ENCODE measurements at regions not wholly inside any gene's neighbourhood (a gene's known extent, or its start where the extent isn't known, plus 50 kb on each side); places are given as distances from the start of the nearest gene placed in this dataset.
"Not testable (repeated sequence)": the region's sequence is repeated elsewhere in the genome, so short reads cannot be mapped to it uniquely, and the experiment has no call there.

DNA sequence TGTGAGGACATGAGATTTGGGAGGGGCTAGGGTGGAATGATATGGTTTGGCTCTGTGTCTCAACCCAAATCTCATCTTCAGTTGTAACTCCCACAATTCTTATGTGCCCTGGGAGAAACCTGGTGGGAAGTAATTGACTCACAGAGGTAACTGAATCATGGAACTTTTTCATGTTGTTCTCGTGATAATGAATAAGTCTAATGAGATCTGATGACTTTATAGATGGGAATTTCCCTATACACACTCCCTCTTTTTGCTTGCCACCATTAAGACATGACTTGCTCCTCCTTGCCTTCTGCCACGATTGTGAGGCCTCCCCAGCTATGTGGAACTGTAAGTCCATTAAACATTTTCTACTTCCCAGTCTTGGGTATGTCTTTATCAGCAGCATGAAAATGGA lies 253.2 kb upstream of the GK2 start:
- no peak for DNase-seq

DNA sequence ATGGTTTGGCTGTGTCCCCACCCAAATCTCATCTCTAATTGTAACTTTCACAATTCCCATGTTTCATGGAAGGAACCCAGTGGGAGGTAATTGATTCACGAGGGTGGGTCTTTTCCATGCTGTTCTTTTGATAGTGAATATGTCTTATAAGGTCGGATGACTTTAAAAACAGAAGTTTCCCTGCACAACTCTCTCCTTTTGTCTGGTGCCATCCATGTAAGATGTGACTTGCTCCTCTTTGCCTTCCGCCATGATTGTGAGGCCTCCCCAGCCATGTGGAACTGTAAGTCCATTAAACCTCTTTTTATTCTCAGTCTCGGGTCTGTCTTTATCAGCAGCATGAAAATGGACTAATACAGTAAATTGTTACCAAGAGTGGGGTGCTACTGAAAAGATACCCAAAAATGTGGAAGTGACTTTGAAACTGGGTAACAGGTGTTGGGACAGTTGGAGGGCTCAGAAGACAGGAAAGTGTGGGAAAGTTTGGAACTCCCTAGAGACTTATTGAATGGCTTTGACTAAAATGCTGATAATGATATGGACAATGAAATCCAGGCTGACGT lies 251.4 kb upstream of the GK2 start:
- not testable (repeated sequence) for DNase-seq

DNA sequence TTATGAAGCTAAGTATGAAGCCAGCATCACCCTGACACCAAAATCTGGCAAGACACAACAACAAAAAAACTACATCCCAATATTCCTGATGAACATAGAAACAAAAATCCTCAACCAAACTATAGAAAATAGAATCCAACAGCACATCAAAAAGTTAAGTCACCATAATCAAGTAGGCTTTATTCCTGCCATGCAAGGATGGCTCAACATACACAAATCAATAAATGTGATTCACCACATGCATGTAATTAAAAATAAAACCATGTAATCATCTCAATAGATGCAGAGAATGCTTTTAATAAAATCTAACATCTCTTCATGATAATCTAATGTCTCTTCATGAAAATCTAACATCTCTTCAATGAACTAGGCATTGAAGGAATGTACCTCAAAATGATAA lies 249.4 kb upstream of the GK2 start:
- DNase-seq = no peak

DNA sequence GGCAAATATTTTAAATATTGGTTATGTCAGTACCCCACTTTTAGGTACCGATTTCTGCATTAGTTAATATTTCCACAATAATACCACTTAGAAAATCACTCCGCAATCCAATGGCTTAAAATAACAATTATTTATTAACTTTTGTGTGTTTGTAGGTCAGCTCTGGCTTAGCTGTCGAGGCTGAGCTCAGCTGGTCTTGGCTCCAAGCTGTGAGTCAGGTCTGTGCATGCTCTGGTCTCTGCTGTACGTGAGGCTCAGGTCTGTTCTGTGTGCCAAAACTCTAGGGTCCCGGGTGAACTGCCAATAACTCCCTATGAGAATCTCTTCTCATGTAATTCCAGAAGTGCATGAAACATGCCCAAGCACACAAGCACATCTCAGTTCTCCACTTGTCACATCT lies 245.8 kb upstream of the GK2 start:
- DNase-seq = no peak

DNA sequence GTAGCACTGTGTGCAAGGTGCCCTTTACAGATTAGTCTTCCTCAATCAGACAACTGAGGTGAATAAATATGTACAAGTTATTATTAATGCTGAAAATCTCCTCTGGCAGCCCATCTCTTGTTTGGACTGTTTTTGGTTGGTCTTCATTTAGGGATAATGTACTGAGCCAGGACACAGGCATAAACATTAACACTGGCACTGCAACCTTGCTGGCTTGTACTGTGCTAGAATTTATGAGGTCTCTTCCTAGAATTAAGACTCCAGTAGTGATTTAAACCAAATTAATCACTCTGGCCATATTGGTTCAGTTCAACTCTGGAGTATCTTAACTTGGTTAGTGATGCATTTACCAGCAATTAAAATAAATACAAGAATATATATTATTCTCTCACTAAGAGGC lies 244.7 kb upstream of the GK2 start:
- DNase-seq = no peak

DNA sequence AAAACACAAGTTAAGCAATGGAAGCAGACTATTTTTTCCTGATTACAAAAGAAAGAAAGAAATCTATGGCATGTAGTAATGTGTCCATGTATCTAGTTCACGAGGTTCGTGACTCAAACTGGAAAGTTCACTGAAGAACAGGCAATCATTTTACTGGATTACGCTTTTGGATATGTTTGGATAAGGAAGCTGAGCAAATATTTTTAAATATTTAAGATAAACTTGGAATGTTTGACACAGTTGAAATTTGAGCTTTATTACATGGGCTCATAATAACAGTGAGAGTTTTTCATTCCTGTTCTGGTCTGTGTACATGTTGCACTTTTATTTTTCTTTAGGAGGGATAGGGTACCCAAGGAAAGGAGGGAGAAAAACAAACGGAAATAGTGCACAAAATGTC lies 244.2 kb upstream of the GK2 start:
- no peak for DNase-seq

DNA sequence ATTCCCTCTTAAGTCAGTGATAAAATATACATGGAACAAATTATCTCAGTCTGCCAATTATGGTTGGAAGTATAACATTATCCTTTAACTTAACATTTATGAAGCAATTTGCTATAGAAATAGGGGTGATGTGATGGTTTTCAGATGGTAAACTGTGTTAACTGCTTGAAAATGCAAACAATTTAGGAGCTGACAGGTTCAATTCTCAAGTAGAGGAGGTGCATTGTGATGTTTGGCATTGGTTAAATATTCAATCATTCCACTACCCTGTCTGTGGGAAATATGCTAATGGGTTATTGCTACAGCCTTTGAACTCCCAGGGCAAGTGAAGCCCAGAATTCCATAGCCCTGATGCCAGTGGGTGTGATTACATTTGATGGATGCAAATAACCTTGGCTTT lies 243.4 kb upstream of the GK2 start:
- DNase-seq = no peak

DNA sequence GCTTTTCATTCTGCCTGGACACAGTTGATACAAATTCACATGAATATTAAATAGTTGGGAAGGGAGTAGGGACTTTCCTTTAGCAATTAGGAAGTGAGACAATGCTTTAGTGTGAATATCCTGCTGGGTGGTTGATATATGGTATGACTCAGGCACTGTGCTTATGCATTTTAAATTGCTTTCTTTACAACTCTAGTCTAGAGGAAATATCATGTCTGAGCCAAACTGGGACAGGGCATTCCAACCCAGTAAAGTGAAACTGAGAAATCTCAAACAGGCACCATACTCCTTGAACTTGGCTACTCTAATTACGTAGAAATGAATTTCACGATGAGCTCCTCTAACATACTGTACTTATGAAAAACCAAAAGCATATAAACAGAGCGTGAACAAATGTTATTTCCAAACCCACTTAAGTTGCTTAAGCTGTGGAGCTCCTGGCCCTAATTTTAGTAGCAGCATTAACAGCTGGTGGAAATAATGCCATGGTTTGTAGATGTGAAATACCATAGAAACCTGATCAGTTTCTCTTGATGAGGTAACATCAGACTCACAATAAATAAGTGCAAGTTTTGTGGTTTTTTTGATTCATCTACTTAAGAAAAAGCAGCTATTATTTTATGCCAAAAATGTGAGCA lies 242.9 kb upstream of the GK2 start:
- DNase-seq = no peak

DNA sequence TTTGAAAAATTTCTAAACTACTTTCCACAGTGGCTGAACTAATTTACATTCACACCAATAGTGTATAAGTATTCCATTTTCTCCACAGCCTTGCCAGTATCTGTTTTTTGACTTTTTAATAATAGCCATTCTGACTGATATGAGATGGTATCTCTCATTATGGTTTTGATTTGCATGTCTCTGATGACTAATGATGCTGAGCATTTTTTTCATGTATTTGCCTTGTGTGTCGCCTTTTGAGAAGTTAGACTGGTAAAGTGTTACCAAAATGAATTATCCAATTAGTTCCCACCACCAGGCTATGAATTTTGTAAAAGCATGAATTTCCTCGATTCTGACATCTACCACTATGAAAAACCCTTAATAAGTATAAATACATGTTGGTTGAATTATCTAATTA lies 242.2 kb upstream of the GK2 start:
- no peak for DNase-seq

DNA sequence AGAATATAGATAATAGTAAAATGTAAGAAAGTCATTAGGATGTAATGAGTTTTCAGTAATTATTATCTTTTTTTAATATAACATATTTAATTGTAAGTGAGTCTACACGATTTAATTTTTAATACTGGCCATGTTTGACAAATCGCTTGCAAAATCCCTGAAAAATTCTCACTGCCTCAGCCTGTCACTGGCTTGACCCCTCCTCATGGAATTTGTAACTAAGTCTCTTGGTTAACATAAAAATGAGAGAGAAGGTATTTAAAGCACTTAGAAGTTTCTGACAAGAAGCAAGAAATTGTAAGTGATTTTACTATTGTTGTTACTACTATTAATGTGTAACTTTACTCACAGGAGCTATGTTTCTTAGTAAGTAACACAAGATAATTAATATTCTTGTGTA lies 237.9 kb upstream of the GK2 start:
- no peak for DNase-seq

DNA sequence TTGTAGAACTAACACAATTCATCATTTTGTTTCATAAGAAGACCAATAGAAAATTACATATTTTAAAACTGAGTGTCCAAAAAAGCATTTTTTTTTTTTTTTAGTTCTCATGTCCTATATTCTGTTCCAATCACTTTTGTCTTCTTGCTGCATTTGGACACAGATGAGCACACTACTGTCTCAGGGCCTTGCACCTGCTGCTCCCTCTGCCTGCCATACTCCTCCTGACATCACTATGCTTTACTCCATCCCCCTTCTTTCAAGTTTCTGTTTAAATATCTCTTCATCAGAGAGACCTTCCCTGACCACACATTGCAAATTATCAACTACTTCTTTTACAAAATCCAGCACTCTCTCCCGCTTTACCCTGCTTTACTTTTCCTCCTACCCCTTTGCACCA lies 230.7 kb upstream of the GK2 start:
- DNase-seq = no peak

DNA sequence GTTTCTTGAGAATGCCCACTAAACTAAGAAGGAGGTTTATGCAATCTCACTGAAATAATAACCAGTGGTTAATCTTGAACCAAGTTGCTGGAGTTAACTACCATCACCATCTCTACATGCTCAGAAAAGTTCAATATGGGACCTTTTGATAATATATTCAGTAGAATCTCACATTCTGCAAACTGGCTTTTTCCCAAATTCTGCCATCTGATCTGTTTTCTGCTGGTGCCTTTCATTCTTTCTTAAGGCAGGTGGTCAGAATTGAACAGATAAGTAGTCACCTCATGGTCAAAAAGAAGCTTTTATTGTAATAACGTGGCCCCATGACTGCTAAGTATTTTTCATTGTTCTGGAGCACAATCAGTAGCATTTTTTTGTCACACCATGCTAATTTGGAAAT lies 229.0 kb upstream of the GK2 start:
- DNase-seq = no peak

DNA sequence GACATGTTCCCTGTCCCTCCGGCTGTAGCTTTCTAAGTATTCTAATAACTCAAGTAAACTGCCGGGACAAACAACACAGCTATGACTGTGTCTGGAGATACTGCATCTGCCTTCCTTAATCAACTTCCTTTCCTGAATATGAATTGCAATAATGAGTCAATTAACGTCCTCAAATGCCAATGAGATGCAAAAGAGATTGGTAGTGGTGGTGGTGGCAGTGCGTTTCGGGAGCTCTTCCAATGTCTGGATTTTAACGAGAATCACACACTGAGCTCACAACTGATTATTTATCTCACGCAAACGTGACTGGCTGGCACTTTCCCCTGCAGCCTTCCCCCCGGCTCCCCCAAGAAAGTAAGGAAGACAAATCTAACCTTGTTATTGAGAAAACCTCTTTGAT lies 226.1 kb upstream of the GK2 start:
- no peak for DNase-seq

DNA sequence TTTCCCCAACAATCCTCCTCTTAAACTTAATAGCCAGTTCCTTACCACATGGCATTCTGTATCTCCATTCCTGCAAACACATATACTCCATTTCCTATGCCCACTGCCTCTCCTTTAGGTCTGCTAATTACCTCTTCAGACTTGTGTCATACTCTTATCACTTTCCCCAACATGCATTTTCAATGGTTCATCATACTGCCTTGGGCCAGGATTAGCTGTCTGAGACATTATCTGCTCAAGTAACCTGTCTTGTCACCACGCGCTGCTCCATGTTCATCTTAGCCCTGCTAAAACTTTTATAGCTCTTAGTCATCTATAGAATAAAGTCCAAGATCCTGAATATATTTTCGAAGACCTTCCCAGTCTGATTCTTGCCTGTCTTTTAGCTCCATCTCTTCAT lies 224.1 kb upstream of the GK2 start:
- no peak for DNase-seq

DNA sequence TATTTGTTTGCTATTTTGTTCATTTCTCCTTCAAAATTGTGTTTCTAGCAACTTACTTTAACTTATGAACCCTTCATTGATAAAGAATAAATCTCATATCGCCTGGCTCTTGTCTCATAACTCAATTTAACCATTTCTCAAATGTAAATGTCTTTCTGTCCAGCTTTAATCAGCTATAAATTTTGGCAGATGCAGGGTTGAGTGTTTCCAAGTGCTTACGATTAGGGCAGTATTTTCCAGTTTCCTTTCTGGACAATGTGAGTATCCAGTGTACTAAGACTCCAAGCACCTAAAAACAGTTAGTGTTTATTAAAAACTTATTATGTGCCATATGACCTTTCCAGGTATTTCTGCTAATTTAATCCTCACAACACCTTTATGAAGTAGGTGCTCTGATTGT lies 218.6 kb upstream of the GK2 start:
- DNase-seq = no peak

DNA sequence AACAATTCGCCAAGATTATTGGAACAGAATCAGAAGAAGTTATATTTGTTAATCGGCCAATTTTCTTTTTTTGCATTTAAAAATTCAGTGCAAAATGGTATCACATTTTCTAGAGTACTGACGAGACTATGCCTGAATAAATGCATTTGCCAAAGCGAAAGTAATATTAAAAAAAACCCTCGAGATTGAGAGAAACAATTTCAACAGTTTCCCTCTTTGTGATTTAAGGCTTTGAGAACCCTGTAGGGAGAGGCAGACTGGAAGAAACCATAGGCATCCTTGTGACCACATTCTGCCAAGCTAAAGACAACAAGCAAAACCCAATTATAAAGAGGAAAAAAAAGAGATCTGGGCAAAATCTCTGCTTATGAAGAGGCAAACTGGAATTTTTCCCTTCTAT lies 218.1 kb upstream of the GK2 start:
- DNase-seq = no peak

DNA sequence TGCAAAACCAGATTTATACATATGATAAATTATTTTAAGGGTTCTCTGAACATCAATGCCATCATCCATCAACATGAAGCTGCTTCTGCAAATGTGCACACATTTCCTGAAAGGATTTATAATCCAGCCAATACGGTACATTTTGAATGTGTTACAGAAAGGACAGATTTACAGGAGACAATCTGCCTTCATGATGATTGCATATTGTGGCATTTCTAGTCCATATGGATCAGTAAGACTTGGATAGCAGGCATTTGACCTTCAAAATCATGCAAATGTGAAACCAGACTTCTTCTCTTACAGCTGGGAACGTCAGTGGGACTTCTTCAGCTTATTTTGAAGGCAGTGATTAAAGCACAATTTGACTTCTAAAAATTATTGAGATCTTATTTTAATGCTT lies 217.3 kb upstream of the GK2 start:
- DNase-seq = no peak

DNA sequence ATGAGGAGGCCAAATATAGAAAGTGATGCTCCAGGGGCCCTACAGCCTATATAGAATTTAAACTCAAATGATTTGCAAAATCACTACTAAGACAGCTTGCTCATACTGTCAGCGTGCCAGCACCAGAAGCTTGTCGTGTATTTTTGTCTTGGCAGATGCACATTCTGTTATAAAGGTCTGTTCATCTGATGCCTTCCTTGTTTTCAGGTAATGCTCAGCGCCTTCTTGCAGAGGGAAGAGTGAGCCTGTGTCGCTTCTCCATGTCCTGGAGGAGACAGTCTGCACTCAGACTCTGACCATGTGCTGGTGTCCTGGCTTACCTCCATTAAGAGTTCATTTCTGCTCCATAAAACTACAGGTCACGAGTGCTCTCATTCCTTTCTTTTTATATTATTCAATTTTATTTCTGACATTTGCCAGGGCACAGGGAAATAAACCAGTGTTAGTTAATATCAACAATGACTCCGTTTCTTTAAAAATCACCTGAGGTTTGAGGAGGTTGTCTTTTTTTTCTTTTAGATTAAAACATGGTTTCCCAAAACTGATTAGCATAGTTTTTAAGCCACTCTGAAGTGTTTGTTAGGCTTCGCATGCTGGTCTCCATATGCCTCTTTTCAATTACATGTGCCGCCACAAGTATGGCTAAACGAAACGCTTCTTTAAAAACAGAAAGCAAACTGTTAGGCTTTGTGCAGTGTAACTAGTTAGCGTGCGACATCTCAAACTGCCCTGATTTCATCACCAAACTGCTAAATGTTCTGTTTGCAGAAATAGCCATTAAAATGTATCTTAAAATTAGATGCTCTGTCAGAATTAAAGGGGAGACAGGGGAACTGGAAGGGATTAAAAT lies 215.2 kb upstream of the GK2 start:
- peak; percentile 6 for DNase-seq

DNA sequence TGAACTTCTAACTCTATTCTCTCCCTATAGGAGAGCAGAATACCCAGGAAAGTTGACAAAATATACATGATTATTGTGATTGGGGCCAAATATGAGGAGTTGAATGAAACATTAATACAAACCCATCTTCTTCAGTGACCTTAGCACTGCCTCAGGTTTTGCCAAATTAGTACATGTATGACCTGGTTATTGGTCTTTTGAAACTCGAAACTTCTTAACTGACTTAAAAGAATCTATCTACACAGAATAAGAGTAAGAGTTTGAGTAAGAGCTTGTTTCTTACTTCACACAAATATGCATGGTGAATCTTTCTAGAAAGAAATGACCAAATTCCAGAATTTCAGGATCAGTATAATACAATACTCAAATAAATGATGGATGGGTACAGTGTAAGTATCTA lies 213.0 kb upstream of the GK2 start:
- DNase-seq = no peak

DNA sequence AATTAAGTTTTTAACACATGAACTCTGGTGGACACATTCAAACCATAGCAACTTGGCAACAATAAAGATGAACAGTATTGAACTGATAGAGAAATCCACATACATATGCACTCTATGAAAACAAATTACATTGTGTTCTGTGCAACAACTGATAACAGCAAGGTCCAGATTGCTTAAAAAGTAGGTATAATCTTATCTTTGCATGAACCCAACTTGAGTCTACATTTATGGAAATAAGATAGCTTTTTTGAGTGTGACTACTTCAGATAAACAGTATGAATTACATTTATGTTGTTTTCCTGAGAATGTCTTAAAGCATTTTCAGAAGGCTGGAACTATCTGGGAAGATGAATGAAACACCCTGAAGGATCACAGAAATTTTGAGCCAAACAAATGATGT lies 212.6 kb upstream of the GK2 start:
- DNase-seq = no peak

DNA sequence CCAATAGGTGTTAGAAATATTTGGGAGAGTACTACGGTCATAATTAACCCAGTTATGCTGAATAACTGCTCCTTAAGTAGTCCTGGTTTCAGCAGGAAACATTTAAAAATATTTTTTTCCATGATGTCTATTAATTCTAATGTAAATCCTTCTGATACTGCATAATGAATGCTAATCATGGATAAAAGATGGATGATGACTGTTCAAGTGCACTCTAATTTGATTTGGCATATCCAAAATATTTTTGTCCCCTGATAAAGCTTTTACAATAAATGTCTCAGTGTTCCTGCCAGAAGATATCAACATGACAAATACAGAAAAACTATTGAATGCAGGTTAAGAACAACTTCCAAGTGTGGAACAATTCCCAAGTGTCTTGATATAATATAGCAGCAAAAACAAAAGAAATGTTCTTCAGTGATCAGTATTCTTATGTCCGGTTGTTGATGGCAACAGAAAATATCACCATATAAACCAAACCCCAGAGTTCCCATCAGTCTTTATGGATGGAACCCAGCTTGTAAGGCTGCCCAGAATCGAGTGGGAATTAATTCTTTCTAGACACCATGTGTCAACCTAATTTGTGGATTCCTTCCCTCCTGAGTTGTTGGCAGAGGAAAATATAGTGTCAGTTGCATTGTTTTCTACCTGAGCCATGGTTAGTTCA lies 205.4 kb upstream of the GK2 start:
- DNase-seq = no peak

DNA sequence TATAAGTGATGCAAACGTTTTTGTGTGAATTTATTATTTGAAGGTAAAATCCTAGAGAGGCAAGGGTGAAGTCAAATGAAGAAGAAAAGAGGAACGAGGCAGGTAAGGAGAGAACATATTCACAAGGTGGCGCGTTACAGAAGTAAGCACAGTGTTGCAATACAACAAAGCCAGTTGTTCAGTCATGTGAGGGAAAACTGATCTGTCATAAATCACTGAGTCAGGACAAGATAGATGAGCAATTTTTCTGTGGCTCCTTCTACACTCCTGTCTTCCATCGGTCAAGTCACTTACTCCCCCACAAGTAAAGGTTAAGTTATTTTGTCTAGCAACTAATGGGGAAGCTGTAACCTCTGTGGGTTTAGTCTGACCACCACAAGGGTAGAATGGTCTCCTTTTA lies 203.0 kb upstream of the GK2 start:
- no peak for DNase-seq

DNA sequence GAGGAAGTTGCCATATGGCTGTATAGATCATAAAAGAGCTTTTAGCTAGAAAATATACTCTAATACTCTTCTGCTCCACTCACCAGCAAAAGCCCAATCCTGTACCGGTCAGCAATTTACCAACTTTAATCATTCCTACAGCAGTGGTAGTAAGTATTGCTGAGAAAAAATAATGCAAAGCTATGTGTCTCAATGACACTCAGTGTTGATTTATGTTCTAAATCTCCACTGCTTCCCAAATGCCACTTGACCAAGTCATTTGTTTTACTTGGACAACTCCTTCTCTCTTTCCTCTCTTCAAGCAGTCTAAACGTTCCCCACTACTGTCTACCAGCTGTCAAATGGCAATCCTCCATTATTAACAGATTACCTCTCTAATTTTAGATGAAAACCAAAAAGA lies 201.8 kb upstream of the GK2 start:
- no peak for DNase-seq

DNA sequence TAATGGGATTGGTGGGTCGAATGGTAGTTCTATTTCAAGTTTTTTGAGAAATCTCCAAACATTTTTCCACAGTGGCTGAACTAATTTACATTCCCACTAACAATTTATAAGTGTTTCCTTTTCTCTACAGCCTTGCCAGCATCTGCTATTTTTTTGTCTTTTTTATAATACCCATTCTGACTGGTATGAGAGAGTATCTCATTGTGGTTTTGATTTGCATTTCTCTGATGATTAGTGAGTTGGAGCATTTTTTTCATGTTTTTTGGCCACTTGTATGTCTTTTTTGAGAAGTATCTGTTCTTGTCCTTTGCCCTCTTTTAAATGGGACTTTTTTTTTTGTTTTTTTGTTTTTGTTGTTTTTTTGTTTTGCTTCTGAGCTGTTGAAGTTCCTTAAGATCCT lies 200.0 kb upstream of the GK2 start:
- no peak for DNase-seq

Data from eye (tissue), 1 donor.